T-helper 17 cell (primary cell): ENCODE measurements at regions not wholly inside any gene's neighbourhood (a gene's known extent, or its start where the extent isn't known, plus 50 kb on each side); places are given as distances from the start of the nearest gene placed in this dataset.
"Not testable (repeated sequence)": the region's sequence is repeated elsewhere in the genome, so short reads cannot be mapped to it uniquely, and the experiment has no call there.

ENCODE experiments used
- ATAC-seq: fragments of 150-1000 bp; cut with Tn5 transposase; 2 replicates; pipeline ENCODE4 v1.10.0; 2021; ENCODE audit warnings: mild to moderate bottlenecking, moderate library complexity
- DNase-seq, 3 donors: peaks; one replicate each; pipeline versions ENCODE4 v3.0.0 to v3.0.0-alpha.2; 2020 to 2021
- H3K9me3 ChIP-seq: one replicate; pipeline ENCODE4 v1.7.0; 2013; ENCODE audit warnings: low read length, mild to moderate bottlenecking; ENCODE audit not compliant: control insufficient read depth, poor library complexity, severe bottlenecking
- H3K27ac Mint-ChIP-seq: one replicate; pipeline ENCODE4 v1.8.0; 2022; ENCODE audit warnings: mild to moderate bottlenecking, moderate library complexity, mixed read lengths
- H3K27me3 Mint-ChIP-seq: one replicate; pipeline ENCODE4 v1.8.0; 2022; ENCODE audit warnings: mixed read lengths
- H3K36me3 Mint-ChIP-seq: one replicate; pipeline ENCODE4 v1.8.0; 2022; ENCODE audit warnings: low read depth, mixed read lengths
- H3K4me1 Mint-ChIP-seq: one replicate; pipeline ENCODE4 v1.8.0; 2022; ENCODE audit warnings: mild to moderate bottlenecking, mixed read lengths
- H3K4me3 Mint-ChIP-seq: one replicate; pipeline ENCODE4 v1.8.0; 2022; ENCODE audit warnings: mild to moderate bottlenecking, moderate library complexity, mixed read lengths

- ATAC-seq (no peak), DNase-seq (no peak)
- Mint-ChIP-seq H3K4me1 (no peaks in the 10 kb centered on the region), H3K27me3 (no peaks in the 10 kb centered on the region), H3K4me3 (no peak overlapping the region), H3K27ac (no peak overlapping the region), H3K36me3 (no peaks in the 10 kb centered on the region)
- H3K9me3 ChIP-seq = no peaks in the 10 kb centered on the region
Observed at GRCh38 chr2:129388870-129389269, 590.6 kb upstream of the RAB6C start.

GRCh38 chr2:129393816-129394215 is 585.6 kb upstream of the RAB6C start:
- Mint-ChIP-seq H3K36me3 (no peaks in the 10 kb centered on the region), H3K4me1 (no peaks in the 10 kb centered on the region), H3K27ac (no peak overlapping the region), H3K4me3 (no peak overlapping the region), H3K27me3 (no peaks in the 10 kb centered on the region)
- ATAC-seq (no peak), DNase-seq (no peak)
- no peaks in the 10 kb centered on the region for H3K9me3 ChIP-seq

GRCh38 chr2:129396980-129397599 is 582.4 kb upstream of the RAB6C start:
- ATAC-seq (no peak), DNase-seq (no peak)
- Mint-ChIP-seq H3K36me3 (no peaks in the 10 kb centered on the region), H3K4me1 (no peaks in the 10 kb centered on the region), H3K27ac (no peak overlapping the region), H3K27me3 (no peaks in the 10 kb centered on the region), H3K4me3 (no peak overlapping the region)
- no peaks in the 10 kb centered on the region for H3K9me3 ChIP-seq

GRCh38 chr2:129400826-129401225 is 578.6 kb upstream of the RAB6C start:
- no peak overlapping the region for H3K27ac Mint-ChIP-seq
- no peaks in the 10 kb centered on the region for H3K9me3 ChIP-seq
- H3K36me3 Mint-ChIP-seq = no peaks in the 10 kb centered on the region
- no peaks in the 10 kb centered on the region for H3K4me1 Mint-ChIP-seq
- H3K4me3 Mint-ChIP-seq = no peak overlapping the region
- H3K27me3 Mint-ChIP-seq = no peaks in the 10 kb centered on the region
- DNase-seq = no peak
- ATAC-seq = no peak

- H3K4me3 Mint-ChIP-seq = no peak overlapping the region
Observed at GRCh38 chr2:129402076-129402475, 577.4 kb upstream of the RAB6C start.

GRCh38 chr2:129404000-129404685 is 575.3 kb upstream of the RAB6C start:
- Mint-ChIP-seq H3K4me1 (no peaks in the 10 kb centered on the region), H3K4me3 (no peak overlapping the region), H3K27me3 (no peaks in the 10 kb centered on the region), H3K27ac (no peak overlapping the region), H3K36me3 (no peaks in the 10 kb centered on the region)
- ATAC-seq (no peak), DNase-seq (no peak)
- peaks cover 3% of the 10 kb centered on the region for H3K9me3 ChIP-seq

More at GRCh38 chr2:129402076-129402475, 577.4 kb upstream of the RAB6C start:
- Mint-ChIP-seq H3K27ac (no peak overlapping the region), H3K27me3 (no peaks in the 10 kb centered on the region), H3K4me1 (no peaks in the 10 kb centered on the region), H3K36me3 (no peaks in the 10 kb centered on the region)
- ATAC-seq (no peak), DNase-seq (no peak)
- H3K9me3 ChIP-seq = no peaks in the 10 kb centered on the region

- ATAC-seq (no peak), DNase-seq (no peak)
- Mint-ChIP-seq H3K27ac (no peak overlapping the region), H3K36me3 (no peaks in the 10 kb centered on the region), H3K4me1 (no peaks in the 10 kb centered on the region), H3K4me3 (no peak overlapping the region), H3K27me3 (no peaks in the 10 kb centered on the region)
- peaks cover 3% of the 10 kb centered on the region for H3K9me3 ChIP-seq
Observed at GRCh38 chr2:129408570-129408969, 570.9 kb upstream of the RAB6C start.

GRCh38 chr2:129417041-129417440 is 562.4 kb upstream of the RAB6C start:
- ATAC-seq, DNase-seq, H3K36me3 Mint-ChIP-seq, H3K27me3 Mint-ChIP-seq, H3K4me1 Mint-ChIP-seq, H3K9me3 ChIP-seq, H3K27ac Mint-ChIP-seq, H3K4me3 Mint-ChIP-seq: not testable (repeated sequence)

- H3K4me1 Mint-ChIP-seq = no peaks in the 10 kb centered on the region
- H3K9me3 ChIP-seq = no peaks in the 10 kb centered on the region
- H3K27ac Mint-ChIP-seq = no peak overlapping the region
- no peak for ATAC-seq
- DNase-seq = no peak
- no peaks in the 10 kb centered on the region for H3K36me3 Mint-ChIP-seq
- no peak overlapping the region for H3K4me3 Mint-ChIP-seq
- H3K27me3 Mint-ChIP-seq = no peaks in the 10 kb centered on the region
Observed at GRCh38 chr2:129422028-129422427, 557.4 kb upstream of the RAB6C start.

- no peak overlapping the region for H3K27ac Mint-ChIP-seq
- no peaks in the 10 kb centered on the region for H3K36me3 Mint-ChIP-seq
- DNase-seq (no peak), ATAC-seq (no peak)
- no peaks in the 10 kb centered on the region for H3K9me3 ChIP-seq
- H3K4me3 Mint-ChIP-seq = no peak overlapping the region
- H3K4me1 Mint-ChIP-seq = no peaks in the 10 kb centered on the region
- no peaks in the 10 kb centered on the region for H3K27me3 Mint-ChIP-seq
Observed at GRCh38 chr2:129428086-129428660, 551.3 kb upstream of the RAB6C start.

GRCh38 chr2:129430911-129431310 is 548.6 kb upstream of the RAB6C start:
- Mint-ChIP-seq H3K27ac (no peak overlapping the region), H3K4me3 (no peak overlapping the region), H3K27me3 (no peaks in the 10 kb centered on the region), H3K36me3 (no peaks in the 10 kb centered on the region), H3K4me1 (no peaks in the 10 kb centered on the region)
- ATAC-seq = no peak
- no peak for DNase-seq
- H3K9me3 ChIP-seq = no peaks in the 10 kb centered on the region

- ATAC-seq (no peak), DNase-seq (no peak)
- Mint-ChIP-seq H3K27me3 (no peaks in the 10 kb centered on the region), H3K27ac (no peak overlapping the region), H3K36me3 (no peaks in the 10 kb centered on the region), H3K4me1 (no peaks in the 10 kb centered on the region), H3K4me3 (no peak overlapping the region)
- no peaks in the 10 kb centered on the region for H3K9me3 ChIP-seq
Observed at GRCh38 chr2:129431881-129432280, 547.6 kb upstream of the RAB6C start.

- no peak overlapping the region for H3K27ac Mint-ChIP-seq
- no peaks in the 10 kb centered on the region for H3K36me3 Mint-ChIP-seq
- H3K9me3 ChIP-seq = no peaks in the 10 kb centered on the region
- ATAC-seq = no peak
- DNase-seq = no peak
- no peaks in the 10 kb centered on the region for H3K4me1 Mint-ChIP-seq
- H3K27me3 Mint-ChIP-seq = no peaks in the 10 kb centered on the region
- no peak overlapping the region for H3K4me3 Mint-ChIP-seq
Observed at GRCh38 chr2:129436809-129437208, 542.7 kb upstream of the RAB6C start.

GRCh38 chr2:129437725-129438124 is 541.7 kb upstream of the RAB6C start:
- Mint-ChIP-seq H3K36me3 (no peaks in the 10 kb centered on the region), H3K4me3 (no peak overlapping the region), H3K27ac (no peak overlapping the region), H3K27me3 (no peaks in the 10 kb centered on the region), H3K4me1 (no peaks in the 10 kb centered on the region)
- ATAC-seq = no peak
- no peaks in the 10 kb centered on the region for H3K9me3 ChIP-seq
- no peak for DNase-seq
